Ovary (tissue), 7 donors: ENCODE measurements at regions not wholly inside any gene's neighbourhood (a gene's known extent, or its start where the extent isn't known, plus 50 kb on each side); places are given as distances from the start of the nearest gene placed in this dataset.

Source experiments
- DNase-seq, 5 donors: peaks; one replicate each; pipeline ENCODE4 v3.0.0-alpha.2; 2019 to 2020
- H3K27ac ChIP-seq, 2 donors: fragments of 200-600 bp; one replicate each; pipeline versions ENCODE4 v1.5.1 to v1.8.0; 2019 to 2022
- H3K27me3 ChIP-seq: fragments of 200-600 bp; one replicate; pipeline ENCODE4 v1.8.0; 2022
- H3K36me3 ChIP-seq: fragments of 200-600 bp; sonication (generic); one replicate; pipeline ENCODE4 v1.5.1; 2019
- H3K4me1 ChIP-seq: one replicate; pipeline ENCODE4 v1.8.1; 2013; ENCODE audit warnings: mild to moderate bottlenecking, moderate library complexity; ENCODE audit not compliant: insufficient read depth
- H3K4me3 ChIP-seq: fragments of 200-600 bp; sonication (generic); one replicate; pipeline ENCODE4 v1.5.1; 2017
- H3K9me3 ChIP-seq, 2 donors: fragments of 200-600 bp in 1 of 2; sonication (generic) in 1 of 2; one replicate each; pipeline versions ENCODE4 v1.5.1 to v1.8.1; 2013 to 2019; ENCODE audit warnings: mild to moderate bottlenecking in 1 of 2, moderate library complexity in 1 of 2
- CTCF ChIP-seq, 3 donors: fragments of 450-650 bp in 2 of 3; fragments of 200-600 bp in 1 of 3; IDR thresholded peaks; one replicate each; pipeline versions ENCODE4 v1.5.1 to v1.8.0; 2016 to 2022; ENCODE audit warnings: antibody characterized with exemption in 3 of 3, mild to moderate bottlenecking in 1 of 3
- EP300 ChIP-seq: sonication (generic); formaldehyde crosslinking; IDR thresholded peaks from one replicate; pipeline ENCODE4 v1.6.1; 2017; ENCODE audit warnings: antibody characterized with exemption
- POLR2A ChIP-seq: fragments of 450-650 bp; IDR thresholded peaks from one replicate; pipeline ENCODE4 v1.6.1; 2017; ENCODE audit warnings: antibody characterized with exemption, mild to moderate bottlenecking, moderate library complexity
- WGBS, 3 donors: extraction: QIAGEN DNeasy Blood & Tissue Kit in 1 of 3; methylation state at CpG; one replicate each; pipeline versions ENCODE4 v1.1.5 to v1.1.7; 2013 to 2017; 5-methylcytosine and 5-hydroxymethylcytosine counted together
- intact Hi-C, 4 donors: fragments of 100-400 bp; cut with DNase I; formaldehyde crosslinking; loops; one replicate each; pipeline versions ENCODE4 v1.11.0 to v1.15.1; 2022 to 2023
- donor health status: DM: no; HTN: no; CAD: no; lungs with moderate emphysema.
- donor health status: DM: no; HTN: no; CAD: no.
- donor health status: Bipolar disorder and iron deficiency.
- donor health status: DM: no; HTN: no; CAD: no.
- donor health status: DM: yes; HTN: yes; CAD: no.

GRCh38 chr7:126228356-126229061 lies 1024.2 kb downstream of the GRM8 start:
- Histone ChIP-seq H3K27ac (no peak overlapping the region), H3K4me1 (no peaks in the 10 kb centered on the region), H3K36me3 (no peaks in the 10 kb centered on the region), H3K9me3 (no peaks in the 10 kb centered on the region), H3K4me3 (no peak overlapping the region), H3K27me3 (no peaks in the 10 kb centered on the region)
- intact Hi-C loops: no loop called here
- no peak for DNase-seq
- WGBS, 3 donors: 82 to 93% (median 85%) methylated on average over 4 of the region's 4 CpGs
- TF ChIP-seq POLR2A: no peak
- no peak for TF ChIP-seq EP300
- no peak for TF ChIP-seq CTCF (IDR thresholded peaks at IDR 0.05)

- no peak overlapping the region for H3K27ac ChIP-seq
- no peak for DNase-seq
- no peaks in the 10 kb centered on the region for H3K9me3 ChIP-seq
- 65 to 74% (median 71%) methylated on average over 1 of the region's 1 CpG for WGBS, 3 donors
- H3K4me1 ChIP-seq: no peaks in the 10 kb centered on the region
- intact Hi-C loops: no loop called here
- H3K4me3 ChIP-seq: no peak overlapping the region
- H3K27me3 ChIP-seq: no peaks in the 10 kb centered on the region
- TF ChIP-seq CTCF (IDR thresholded peaks at IDR 0.05): no peak
- TF ChIP-seq EP300: no peak
- no peak for TF ChIP-seq POLR2A
- H3K36me3 ChIP-seq: no peaks in the 10 kb centered on the region
Observed at GRCh38 chr7:126227643-126228042, 1025.1 kb downstream of the GRM8 start.

- no peak for DNase-seq
- H3K27ac ChIP-seq: no peak overlapping the region
- no peaks in the 10 kb centered on the region for H3K9me3 ChIP-seq
- H3K4me1 ChIP-seq: no peaks in the 10 kb centered on the region
- TF ChIP-seq POLR2A (no peak), CTCF (IDR thresholded peaks at IDR 0.05) (no peak), EP300 (no peak)
- no peaks in the 10 kb centered on the region for H3K36me3 ChIP-seq
- intact Hi-C loops: no loop called here
- no peak overlapping the region for H3K4me3 ChIP-seq
- H3K27me3 ChIP-seq: no peaks in the 10 kb centered on the region
Observed at GRCh38 chr7:126227055-126227454, 1025.7 kb downstream of the GRM8 start.

- H3K4me1 ChIP-seq: no peaks in the 10 kb centered on the region
- TF ChIP-seq POLR2A (no peak), CTCF (IDR thresholded peaks at IDR 0.05) (no peak), EP300 (no peak)
- WGBS, 3 donors: 82 to 91% (median 83%) methylated on average over 3 of the region's 3 CpGs
- no peaks in the 10 kb centered on the region for H3K27me3 ChIP-seq
- intact Hi-C loops: no loop called here
- H3K27ac ChIP-seq: no peak overlapping the region
- H3K36me3 ChIP-seq: no peaks in the 10 kb centered on the region
- H3K4me3 ChIP-seq: no peak overlapping the region
- no peak for DNase-seq
- H3K9me3 ChIP-seq: no peaks in the 10 kb centered on the region
Observed at GRCh38 chr7:126223729-126224128, 1029.0 kb downstream of the GRM8 start.
